ENCODE measurements at regions not wholly inside any gene's neighbourhood (a gene's known extent, or its start where the extent isn't known, plus 50 kb on each side); places are given as distances from the start of the nearest gene placed in this dataset.
"Not testable (repeated sequence)": the region's sequence is repeated elsewhere in the genome, so short reads cannot be mapped to it uniquely, and the experiment has no call there.

DNA sequence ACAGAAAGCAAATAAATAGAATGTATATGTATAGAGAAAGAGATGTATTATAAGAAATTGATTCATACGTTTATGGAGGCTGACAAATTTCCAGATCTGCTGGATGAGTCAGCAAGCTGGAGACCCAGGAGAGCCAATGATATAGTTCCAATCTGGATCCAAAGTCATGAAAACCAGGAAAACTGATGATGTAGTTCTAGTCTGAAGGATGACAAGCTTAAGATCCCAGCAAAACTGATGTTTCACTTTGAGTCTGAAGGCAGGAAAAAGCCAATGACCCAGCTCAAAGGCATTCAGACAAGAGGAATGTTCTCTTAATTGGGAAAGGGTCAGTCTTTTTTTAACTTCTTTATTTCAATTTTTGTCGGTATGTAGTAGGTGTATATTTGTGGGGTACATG, 102.6 kb downstream of the LHFPL1 start:
- peak; percentile 66 for DNase-seq

DNA sequence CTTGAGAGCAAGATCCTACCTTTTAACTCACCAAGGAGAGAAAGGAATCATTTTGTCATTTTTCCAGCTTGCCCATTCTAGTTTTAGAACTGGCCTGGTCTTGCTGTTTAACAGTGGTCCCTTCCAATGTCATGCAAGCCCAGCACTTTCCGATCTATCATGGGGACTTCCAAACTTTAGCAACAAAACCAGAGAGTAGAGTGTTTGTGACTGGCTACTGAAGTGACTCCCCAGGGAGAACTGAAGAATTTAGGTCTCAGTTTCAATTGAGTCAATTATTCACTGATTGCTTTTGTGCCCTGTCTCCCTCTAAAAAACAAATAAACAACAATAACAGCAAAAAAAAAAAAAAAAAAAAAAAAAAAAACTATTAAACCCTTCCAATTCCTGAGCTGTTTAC, 108.3 kb downstream of the LHFPL1 start:
- DNase-seq, result no peak

DNA sequence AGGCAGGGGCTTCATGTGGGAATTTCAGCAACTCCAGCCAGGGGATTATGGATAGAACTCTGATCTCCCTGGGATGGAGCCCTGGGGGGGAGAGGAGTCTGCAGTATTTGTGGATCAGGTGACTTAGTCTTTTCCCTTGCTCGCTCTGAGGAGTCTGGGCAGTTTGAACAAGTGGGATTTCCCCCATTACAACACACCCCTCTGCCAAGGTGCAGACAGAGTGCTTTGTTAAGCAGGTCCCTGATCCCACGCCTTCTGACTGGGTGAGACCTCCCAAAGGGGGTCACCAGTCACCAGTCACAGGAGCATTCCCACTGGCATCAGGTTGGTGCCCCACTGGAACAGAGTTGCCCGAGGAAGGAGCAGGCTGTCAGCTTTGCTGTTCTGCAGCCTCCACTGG, 123.9 kb downstream of the LHFPL1 start:
- no peak for DNase-seq

DNA sequence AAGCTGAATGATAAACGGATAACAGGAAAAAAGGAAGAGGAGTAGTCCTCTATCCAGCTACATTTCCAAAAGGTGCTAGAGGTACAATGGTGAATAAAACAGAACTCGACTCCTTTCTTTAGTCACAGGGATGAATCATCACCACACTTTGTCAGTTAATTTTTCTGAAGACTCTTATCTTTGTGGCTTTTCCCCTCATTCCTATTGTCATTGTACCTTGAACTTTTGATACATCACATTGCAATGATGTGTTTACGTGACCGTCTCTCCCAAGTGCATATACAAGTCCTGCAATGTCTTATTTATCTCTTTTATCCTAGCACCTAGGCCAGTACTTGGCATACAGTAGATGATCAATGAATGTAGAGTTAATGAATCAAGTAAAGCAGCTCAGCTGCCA, 134.7 kb downstream of the LHFPL1 start:
- no peak for DNase-seq

DNA sequence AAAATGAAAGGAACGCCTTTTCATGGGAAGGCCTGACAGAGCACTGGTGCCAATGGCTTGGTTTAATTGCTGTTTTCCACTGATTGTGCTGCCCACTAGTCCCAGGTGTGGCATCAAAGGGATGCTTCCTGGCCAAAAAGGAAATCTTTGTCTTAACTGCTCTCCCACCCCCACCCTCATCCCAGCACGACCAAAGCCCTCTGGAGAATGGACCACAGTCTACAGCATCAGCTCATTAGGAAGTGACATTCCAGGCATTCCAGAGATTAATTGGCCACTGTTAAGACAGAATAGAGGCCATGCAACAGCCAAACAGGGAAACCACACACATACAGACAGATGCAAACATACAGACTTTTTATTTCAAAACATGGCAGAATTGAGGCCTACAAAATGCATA, 143.2 kb downstream of the LHFPL1 start:
- peak; percentile 18 for DNase-seq

DNA sequence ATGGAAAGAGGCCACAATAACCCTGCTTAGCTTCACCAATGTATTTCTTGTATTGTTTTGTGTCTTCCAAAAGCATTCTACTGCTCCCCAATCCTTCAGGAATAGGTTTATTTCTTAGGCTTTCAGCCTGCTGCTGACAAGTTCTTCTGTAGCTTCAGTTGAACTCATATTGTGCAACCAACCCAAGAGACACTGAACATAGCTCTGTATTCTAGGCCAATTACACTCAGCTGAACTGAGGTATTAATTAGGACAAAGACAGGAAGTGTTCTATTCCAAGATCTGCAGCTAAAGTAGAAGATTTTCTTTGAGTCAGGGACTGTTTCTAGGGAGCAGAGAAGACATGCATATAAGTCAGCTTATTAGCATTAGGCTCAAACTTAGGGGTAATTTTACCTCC, 151.8 kb downstream of the LHFPL1 start:
- no peak for DNase-seq

DNA sequence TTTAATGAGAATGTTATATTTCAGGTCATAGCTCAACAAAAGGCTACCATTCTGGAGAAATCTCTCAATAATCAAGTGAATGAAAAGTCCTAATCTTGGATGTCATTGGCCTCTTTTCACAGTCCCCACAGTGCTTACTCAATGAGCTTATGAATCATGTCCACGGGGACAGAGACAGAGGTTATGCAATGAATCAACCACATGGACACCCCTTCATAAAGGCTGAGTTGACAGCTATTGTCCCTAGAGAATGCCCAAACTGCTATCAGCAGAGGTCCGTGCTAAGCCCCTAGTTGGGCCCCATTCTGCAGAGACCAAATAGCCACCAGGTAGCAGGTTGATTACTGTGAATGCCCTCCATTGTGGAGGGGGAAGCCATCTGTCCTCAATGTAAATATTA, 158.1 kb downstream of the LHFPL1 start:
- no peak for DNase-seq

DNA sequence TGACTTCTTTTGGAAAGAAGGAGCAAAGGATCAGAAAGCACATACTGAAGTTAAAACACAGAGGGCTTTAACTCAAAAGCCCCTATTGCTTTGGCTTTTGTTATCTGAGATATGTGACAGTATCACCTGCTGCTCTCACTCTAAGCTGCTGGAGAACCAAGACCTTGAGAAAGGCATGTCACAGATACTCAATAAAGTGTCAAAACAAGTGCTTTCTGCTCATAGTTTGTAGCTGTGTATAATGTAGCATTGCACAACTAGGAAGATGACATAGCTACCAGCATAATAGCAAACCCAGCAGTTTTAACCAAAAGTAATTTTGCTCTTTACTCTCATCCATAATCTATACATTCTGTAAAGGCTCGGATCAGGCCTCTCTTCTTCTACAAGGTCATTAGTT, 159.6 kb downstream of the LHFPL1 start:
- no peak for DNase-seq

DNA sequence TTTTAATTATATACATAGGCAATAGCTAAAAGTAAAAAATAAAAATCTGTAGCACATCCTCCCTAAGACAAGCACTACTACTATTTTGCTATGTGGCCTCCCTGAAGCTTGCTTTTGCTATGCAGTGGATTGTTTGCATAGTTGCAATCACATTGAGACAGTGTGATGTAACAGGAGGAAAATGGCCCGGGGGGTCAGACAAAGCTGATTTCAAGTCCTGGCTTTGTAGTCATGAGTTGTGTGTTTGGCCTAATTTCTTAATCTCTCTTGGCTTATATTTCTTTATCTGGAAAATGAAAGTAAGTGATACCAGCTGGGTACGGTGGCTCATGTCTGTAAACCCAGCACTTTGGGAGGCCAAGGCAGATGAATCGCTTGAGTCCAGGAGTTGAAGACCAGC, 166.6 kb downstream of the LHFPL1 start:
- peak; percentile 65 for DNase-seq

DNA sequence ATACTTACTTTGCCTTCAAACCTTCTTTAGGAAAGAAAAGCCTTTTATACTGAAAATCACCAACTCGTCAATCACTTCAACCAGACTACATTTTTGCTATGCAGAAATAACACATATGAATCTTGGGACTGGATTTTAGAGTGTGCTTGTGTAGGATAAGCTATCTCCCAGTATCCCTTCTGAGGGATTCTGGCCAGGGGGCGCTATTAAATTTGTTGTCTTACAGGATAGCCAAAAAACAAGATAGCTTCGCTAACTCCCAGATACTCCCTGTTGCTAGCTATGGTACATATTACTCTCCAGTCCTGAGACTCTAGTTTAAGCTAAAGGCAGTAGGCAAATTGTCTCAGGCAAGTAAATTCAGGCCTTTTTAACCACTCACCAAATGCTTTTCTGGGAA, 167.2 kb downstream of the LHFPL1 start:
- DNase-seq, result peak; percentile 5

DNA sequence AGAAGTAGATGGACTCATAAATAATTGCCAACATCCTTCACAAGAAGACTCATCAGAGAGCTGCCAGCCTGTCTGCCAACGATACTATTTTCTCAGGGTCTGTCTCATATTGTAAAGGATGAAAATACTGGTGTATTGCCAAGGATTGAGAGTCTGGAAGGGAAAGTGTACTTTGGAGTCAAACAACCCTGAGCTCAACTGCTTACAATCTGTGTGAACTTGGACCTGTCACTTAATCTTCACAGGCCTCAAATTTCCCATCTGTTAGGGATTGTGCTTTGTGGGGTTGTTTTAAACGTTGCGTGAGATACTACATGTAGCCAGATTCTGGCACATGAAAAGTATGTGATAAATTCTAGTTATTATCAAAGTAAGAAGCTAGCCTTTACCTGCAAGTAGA, 169.1 kb downstream of the LHFPL1 start:
- no peak for DNase-seq

DNA sequence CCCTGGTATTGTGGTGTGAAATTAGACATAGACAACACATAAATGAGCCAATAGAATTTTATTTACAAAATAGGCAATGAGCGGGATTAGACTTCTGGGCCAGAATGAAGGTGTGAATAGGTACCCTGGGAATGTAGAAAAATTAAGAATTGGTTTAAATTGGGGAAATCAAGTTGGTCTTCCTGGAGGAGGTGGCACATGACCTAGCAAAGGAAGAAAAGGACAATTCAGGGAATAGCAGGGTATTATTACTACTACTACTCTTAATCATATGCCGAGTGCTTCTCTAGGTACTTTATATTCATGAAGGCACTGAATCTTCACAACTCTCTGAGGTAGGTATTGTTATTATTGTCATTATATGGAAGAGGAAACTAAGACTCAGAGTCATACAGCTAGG, 202.1 kb downstream of the LHFPL1 start:
- no peak for DNase-seq

DNA sequence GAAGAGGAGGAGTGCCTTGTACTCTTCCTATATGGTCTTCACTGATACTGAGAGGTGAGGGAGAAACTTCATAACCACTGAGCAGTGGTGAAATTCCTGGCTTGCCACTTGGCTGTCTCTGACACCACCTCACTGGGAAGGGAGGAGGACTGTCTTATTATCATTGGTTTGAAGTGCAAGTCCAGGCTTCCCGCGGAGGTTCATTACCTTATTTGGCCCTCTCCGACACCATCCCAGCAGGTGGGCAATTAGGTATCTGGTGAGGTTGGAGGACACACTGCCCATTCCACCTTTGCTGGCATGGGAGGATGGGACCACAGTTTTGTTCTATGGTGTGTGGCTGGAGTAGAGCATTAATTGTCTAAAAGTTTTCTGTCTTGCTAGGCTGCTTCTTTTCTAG, 206.1 kb downstream of the LHFPL1 start:
- no peak for DNase-seq

DNA sequence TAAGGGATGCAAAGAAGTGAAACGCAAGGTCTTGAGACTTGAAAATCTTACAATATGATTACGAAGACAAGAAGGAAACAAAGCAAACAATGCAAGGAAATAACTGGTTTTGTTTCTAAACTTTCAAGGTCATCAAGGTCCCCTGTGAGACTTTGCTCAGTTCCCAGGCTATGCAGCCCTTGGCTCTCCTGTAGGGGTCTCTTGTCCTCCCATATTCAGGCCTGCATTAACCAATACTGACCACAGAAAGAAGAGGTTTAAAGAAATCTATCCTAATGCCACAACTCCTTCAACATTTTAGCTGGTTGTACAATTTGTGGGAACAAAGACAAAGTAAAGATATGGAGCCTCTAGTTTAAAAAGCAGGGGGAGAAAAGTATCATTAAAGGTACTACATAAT, 209.2 kb downstream of the LHFPL1 start:
- DNase-seq, result no peak

DNA sequence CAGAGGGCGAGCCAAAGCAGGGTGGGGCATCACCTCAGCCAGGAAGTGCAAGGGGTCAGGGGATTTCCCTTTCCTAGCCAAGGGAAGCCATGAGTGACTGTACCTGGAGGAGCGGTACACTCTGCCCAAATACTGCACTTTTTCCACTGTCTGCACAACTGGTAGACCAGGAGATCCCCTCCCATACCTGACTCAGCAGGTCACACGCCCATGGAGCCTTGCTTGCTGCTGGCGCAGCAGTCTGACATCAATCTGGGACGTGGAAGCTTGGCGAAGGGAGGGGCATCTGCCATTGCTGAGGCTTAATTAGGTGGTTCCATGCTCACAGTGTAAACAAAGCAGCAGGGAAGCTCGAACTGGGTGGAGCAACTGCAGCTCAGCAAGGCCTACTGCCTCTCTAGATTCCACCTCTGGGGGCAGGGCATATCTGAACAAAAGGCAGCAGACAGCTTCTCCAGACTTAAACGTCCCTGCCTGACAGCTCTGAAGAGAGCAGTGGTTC, 217.7 kb downstream of the LHFPL1 start:
- not testable (repeated sequence) for DNase-seq

DNA sequence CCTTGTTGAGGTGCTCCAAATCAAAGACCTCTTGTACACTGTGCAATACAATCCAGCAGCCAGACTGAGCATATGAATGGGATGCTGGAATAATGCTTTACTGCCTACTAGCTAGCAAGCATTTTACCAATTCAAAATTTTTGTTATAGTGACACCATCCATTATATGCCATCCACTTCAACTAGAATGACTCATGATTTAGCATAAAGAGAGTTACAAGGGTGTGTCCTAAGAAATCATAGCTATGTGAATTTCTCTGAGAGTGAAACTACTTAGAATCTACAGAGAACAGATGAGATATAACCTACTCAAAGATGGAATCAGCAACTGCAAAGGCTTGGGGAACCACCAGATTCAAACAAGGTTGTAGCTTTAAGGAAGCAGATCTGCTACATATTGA, 221.9 kb downstream of the LHFPL1 start:
- no peak for DNase-seq

DNA sequence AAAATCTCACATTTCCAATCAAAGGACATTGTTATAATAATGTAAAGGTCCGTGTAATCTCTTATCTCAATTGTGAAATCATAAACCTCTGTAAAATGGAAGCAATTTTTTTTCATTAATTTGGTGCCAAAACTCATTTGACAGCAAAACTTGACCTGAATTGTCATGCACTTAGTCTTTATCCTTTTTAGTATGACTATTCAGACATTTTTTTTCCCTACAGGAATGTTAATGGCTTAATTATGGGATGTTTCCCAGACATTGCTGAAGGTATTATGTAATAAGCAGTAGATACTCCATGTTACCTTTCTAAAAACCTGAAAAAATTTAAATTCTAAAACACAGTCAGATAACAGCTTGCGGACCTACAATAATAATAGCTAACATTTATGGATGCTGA, 228.9 kb downstream of the LHFPL1 start:
- peak; percentile 1 for DNase-seq

DNA sequence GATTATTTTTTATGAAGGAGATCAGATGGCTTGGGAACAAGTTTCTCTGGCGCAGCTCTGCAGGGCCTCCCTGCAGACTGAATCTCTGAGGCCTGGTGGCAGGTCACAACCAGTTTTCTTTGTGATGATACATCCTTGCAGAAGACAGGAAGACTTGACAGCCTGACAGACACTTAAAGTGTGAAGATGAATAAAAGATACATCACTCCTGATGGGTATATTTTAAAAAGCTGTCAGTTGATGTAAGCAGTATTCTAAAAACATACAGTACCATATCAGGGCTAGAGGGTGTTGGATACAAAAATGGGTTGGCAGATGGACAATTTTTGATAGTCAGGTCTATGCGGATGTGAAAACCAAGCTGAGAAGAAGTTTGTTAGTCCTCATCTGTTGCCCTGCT, 239.5 kb downstream of the LHFPL1 start:
- DNase-seq, result no peak

DNA sequence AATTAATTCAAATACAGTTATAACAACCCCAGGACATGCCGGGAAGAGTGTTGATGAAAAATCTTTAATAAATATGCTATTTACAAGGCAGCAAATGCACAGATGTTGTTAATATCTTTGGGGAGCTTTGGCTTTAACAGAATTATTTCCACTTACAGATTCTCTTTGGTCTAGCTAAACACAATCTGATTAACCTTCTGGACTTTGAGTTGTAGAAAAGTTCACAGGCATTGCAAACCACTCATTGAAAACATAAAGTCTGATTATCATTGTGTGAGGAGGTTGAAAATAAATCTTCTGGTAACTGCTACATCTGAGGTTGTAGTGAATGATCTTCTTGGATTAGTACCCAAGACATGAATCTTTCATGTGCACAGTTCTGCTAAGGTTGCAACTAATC, 255.6 kb downstream of the LHFPL1 start:
- DNase-seq, result no peak

DNA sequence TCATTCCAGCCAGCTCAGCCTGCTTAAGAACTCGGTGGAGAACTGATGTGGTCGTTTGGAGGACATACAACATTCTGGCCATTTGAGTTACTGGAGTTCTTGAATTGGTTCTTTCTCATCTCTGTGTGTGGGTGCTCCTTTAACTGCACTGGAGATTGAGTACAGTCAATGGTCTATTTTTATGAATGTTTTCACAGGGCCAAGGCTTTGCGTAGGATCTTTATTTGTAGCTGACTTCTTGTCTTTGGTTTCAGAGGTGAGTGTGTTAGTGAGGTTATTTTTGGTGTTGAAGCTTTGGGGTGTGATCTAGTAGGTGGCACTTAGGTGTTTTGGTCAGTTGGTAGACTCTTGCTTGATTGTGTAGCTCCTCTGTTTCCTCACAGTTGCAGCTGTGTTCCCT, 288.4 kb downstream of the LHFPL1 start:
- DNase-seq, result no peak

DNA sequence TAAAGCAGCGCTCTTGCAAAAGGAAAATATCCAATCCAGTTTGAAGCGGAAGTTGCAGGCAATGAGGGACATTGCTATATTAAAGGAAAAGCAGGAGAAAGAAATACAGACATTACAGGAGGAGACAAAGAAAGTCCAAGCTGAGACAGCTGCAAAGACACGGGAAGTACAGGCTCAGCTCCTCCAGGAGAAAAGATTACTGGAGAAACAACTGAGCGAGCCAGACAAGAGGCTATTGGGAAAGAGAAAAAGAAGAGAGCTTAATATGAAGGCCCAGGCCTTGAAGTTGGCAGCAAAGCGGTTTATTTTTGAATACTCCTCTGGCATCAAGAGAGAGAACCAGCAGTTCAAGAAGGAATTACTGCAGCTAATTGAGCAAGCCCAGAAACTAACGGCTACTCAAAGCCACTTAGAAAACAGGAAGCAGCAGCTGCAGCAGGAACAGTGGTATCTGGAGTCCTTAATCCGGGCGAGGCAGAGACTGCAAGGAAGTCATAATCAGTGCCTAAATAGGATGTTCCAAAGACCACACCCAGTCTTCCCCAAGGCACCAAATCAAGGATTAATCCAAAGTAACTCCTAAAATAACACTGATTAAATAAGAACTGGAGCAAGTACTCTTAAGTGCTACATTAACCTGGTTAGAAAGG, 298.0 kb downstream of the LHFPL1 start:
- DNase-seq, result not testable (repeated sequence)

DNA sequence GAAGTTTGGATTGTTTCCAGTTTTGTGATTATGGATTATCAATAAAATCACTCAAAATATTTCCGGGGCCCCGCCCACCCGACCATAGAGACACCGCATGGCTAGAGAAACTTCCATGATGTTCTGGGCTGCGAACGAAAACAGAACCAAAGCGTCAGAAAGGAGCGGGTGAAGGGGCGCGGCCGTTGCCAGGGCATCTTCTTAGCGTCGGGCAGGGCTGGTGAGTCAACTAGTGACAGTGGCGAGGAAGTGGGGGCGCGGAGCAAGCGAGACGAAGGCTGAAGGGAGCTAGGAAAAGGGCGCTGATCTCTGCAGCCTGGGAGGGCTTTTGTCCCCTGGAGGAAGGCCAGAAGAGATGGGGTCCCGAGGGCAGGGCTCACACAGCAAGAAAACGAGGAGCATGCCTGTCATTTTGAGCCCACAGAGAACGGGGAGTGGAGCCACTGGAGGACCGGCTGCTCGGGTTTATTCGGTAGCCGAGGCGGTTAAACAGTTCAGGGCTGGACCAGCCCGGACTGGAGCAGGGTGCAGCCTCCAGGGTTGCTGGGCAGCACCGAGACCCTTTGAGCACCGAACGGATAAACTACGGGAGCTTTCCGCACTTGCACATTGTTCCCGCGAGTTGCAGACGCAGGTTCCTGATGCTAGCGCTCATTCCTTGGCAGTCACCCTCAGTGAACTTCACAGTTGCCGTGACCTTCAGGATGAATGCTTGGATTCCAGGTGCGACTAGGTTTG, 298.1 kb upstream of the TRPC5 start:
- DNase-seq, result no peak

DNA sequence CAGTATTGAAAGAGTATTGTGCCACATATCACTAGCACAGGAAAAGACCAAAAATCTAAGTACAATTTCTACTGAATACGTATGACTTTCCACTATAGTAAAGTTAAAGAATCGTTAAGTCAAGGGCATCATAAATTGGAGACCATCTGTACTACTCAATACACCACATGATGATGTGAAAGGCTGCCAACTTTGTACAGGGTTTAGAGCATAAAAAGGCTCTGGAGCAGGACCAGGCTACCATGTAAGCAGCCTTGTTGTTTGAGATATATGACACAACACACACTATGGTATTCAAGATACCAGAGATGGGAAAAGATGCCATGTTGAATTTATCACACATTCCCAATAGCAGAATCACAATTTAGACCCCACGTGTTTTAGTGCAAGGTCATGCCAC, 294.9 kb upstream of the TRPC5 start:
- DNase-seq, result no peak

DNA sequence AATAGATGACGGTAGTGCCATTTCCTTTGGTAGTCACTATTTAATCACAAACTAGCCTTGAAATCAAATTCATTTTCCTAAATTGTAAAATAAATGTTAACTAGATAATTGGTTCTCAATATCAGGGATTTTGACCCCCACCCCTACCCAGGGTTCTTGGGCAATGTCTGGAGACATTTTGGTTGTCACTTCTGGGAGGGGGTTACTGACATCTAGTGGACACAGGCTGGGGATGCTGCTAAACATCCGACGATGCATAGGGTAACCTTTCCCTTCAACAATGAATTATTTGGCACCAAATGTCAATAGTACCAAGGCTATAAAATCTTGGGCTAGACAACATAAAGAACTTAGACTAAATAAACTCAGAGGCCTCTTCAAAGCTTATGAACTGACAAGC, 285.8 kb upstream of the TRPC5 start:
- DNase-seq, result no peak

DNA sequence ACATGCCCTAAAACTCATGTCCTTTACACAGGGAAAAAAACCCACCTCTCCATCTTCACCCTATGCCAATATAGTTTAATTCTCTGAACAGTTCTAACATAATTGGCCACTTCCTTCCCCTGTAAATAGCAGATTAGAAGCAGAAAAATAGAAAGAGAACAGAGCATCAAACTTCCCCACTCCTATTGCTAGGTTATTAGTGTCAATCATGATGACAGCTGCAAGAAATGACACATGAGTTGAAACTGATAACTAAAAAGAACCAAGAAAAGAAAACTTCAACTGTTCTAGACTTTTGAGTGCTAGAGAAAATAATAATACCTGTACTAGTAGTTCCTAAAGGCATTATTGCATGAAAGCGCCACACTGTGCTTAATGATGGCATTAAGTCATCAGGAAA, 284.5 kb upstream of the TRPC5 start:
- DNase-seq, result no peak

Data from fibroblast of skin of abdomen (primary cell).